OCI-LY3 (cell line): ENCODE measurements at regions not wholly inside any gene's neighbourhood (a gene's known extent, or its start where the extent isn't known, plus 50 kb on each side); places are given as distances from the start of the nearest gene placed in this dataset.

Source experiments
- H2AFZ ChIP-seq: fragments of 200-600, 300-600 bp; shearing (Covaris generic); 2 replicates; pipeline ENCODE4 v1.6.0; 2014; ENCODE audit warnings: antibody characterized with exemption, low read depth, low read length
- H3K27ac ChIP-seq: fragments of 200-600, 300-600 bp; sonication (generic); 2 replicates; pipeline ENCODE4 v1.5.1; 2014; ENCODE audit warnings: mild to moderate bottlenecking, low read length, moderate library complexity, mixed read lengths
- H3K27me3 ChIP-seq: fragments of 200-600, 300-600 bp; sonication (generic); 2 replicates; pipeline ENCODE4 v1.6.1; 2014; ENCODE audit warnings: low read depth, low read length, mixed read lengths
- H3K36me3 ChIP-seq: fragments of 200-600, 300-600 bp; sonication (generic); replicated peaks from 2 replicates; pipeline ENCODE3; 2014; ENCODE audit warnings: low read depth, low read length, mixed read lengths
- H3K4me1 ChIP-seq: fragments of 300-600, 200-600 bp; sonication (generic); 2 replicates; pipeline ENCODE4 v1.6.1; 2014; ENCODE audit warnings: low read length, mixed read lengths
- H3K4me2 ChIP-seq: fragments of 200-600, 300-600 bp; sonication (generic); 2 replicates; pipeline ENCODE4 v1.6.1; 2014; ENCODE audit warnings: low read length, mixed read lengths
- H3K4me3 ChIP-seq: fragments of 300-600, 200-600 bp; sonication (generic); 2 replicates; pipeline ENCODE4 v1.5.1; 2014; ENCODE audit warnings: antibody characterized with exemption, mild to moderate bottlenecking, low read length, moderate library complexity
- H3K79me2 ChIP-seq: fragments of 300-600, 200-600 bp; shearing (Covaris generic); 2 replicates; pipeline ENCODE4 v1.6.1; 2014; ENCODE audit warnings: mild to moderate bottlenecking, low read length, mixed read lengths
- H3K9ac ChIP-seq: fragments of 300-600, 200-600 bp; shearing (Covaris generic); 2 replicates; pipeline ENCODE4 v1.6.0; 2014; ENCODE audit warnings: mild to moderate bottlenecking, low read length, moderate library complexity
- H3K9me3 ChIP-seq: fragments of 200-600, 300-600 bp; shearing (Covaris generic); 2 replicates; pipeline ENCODE4 v1.6.1; 2014; ENCODE audit warnings: low read length, mixed read lengths; ENCODE audit not compliant: insufficient read depth
- H4K20me1 ChIP-seq: fragments of 200-600, 300-600 bp; sonication (generic); 2 replicates; pipeline ENCODE4 v1.6.1; 2016; ENCODE audit warnings: low read length, mixed read lengths; ENCODE audit not compliant: insufficient read depth
- CTCF ChIP-seq: fragments of 200-600, 300-600 bp; sonication (generic); IDR thresholded peaks from 2 replicates; pipeline ENCODE4 v1.5.1; 2014; ENCODE audit warnings: antibody characterized with exemption, low read length, low read depth
- EZH2phosphoT487 ChIP-seq: fragments of 200-600 bp; shearing (Covaris generic); IDR thresholded peaks from 2 replicates; pipeline ENCODE4 v1.6.1; 2018; ENCODE audit warnings: antibody characterized with exemption, mixed run types, low read depth

- Histone ChIP-seq H3K9me3 (no peaks in the 10 kb centered on the region), H3K4me3 (no peak overlapping the region), H3K36me3 (no peaks in the 10 kb centered on the region), H3K27me3 (peaks cover 22% of the 10 kb centered on the region), H4K20me1 (no peaks in the 10 kb centered on the region), H3K27ac (no peak overlapping the region), H3K4me1 (no peaks in the 10 kb centered on the region), H3K9ac (no peak overlapping the region), H2AFZ (no peak overlapping the region), H3K4me2 (no peak overlapping the region), H3K79me2 (no peaks in the 10 kb centered on the region)
- TF ChIP-seq EZH2phosphoT487 (no peak), CTCF (no peak)
Measured at GRCh38 chr9:95373782-95374487, 56.4 kb upstream of the FANCC start.

- no peaks in the 10 kb centered on the region for H3K36me3 ChIP-seq
- H3K27me3 ChIP-seq = peaks cover 20% of the 10 kb centered on the region
- no peak overlapping the region for H3K4me2 ChIP-seq
- no peaks in the 10 kb centered on the region for H3K4me1 ChIP-seq
- no peak overlapping the region for H3K27ac ChIP-seq
- H2AFZ ChIP-seq = no peak overlapping the region
- H3K9ac ChIP-seq = no peak overlapping the region
- H4K20me1 ChIP-seq = no peaks in the 10 kb centered on the region
- no peaks in the 10 kb centered on the region for H3K79me2 ChIP-seq
- no peak overlapping the region for H3K4me3 ChIP-seq
- TF ChIP-seq EZH2phosphoT487 = no peak
- TF ChIP-seq CTCF = no peak
- no peaks in the 10 kb centered on the region for H3K9me3 ChIP-seq
Measured at GRCh38 chr9:95373069-95373681, 55.7 kb upstream of the FANCC start.

DNA sequence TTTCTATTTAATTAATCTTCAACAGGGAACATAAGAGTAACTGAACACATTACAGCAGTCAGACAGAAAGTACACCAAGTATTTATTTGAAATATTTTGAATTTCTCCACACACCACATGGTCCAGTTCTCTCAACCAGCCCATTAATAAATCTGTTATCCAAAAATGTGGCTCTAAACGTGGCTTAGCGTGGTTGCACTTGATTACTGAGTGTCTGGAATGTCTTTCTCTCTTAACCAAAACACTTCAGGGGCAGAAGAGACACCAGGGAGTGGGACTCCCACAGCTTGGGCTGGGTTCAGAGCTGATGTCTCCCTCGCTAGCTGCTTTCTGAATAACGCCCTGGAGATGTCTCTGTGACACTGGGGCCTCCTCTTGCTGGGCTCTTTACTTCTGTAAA, 52.6 kb upstream of the FANCC start:
- H3K79me2 ChIP-seq = no peaks in the 10 kb centered on the region
- H3K27me3 ChIP-seq = peaks cover 13% of the 10 kb centered on the region; the same call in 1 of the 2 replicates
- H3K4me1 ChIP-seq = no peaks in the 10 kb centered on the region
- H2AFZ ChIP-seq = no peak overlapping the region
- H3K4me3 ChIP-seq = no peak overlapping the region
- H3K4me2 ChIP-seq = no peak overlapping the region
- H3K9me3 ChIP-seq = no peaks in the 10 kb centered on the region
- no peaks in the 10 kb centered on the region for H3K36me3 ChIP-seq
- no peak overlapping the region for H3K27ac ChIP-seq
- TF ChIP-seq EZH2phosphoT487 (no peak), CTCF (no peak)
- H3K9ac ChIP-seq = no peak overlapping the region
- no peaks in the 10 kb centered on the region for H4K20me1 ChIP-seq

DNA sequence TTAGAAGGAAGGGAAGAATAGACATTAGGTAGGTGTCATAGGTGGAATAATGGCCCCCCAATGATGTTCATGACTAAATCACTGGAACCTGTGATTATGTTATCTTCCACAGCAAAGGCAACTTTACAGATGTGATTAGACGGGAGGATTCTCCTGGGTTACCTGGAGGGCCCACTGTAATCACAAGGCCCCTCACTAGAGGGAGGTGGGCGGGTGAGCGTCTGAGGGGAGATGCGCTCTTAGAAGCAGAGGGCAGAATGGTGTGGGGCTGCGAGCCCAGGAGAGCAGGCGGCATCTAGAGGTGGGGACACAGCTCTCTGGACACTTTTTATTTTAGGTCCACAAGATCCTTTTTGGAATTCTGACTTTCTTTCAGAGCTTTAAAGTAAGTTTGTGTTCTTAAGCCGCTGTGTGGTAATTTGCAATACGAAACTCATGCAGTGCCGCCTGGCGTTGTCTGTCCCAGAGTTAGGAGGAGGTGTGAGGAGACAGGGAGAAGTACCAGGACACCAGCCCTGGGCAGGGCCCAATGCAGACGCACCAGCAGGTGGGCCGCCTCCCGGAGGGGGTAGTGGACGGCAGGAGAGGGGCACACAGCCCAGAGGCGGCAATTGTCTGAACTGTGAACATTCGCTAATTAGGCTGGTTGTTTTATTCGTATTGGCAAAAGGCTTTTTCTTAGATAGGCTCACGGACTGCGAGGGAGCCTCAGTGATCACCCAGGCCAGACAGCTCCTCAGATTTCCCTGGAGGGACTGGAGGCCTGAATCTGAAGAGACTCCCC, 51.1 kb upstream of the FANCC start:
- peaks cover 16% of the 10 kb centered on the region for H3K27me3 ChIP-seq
- H2AFZ ChIP-seq = no peak overlapping the region
- no peak overlapping the region for H3K27ac ChIP-seq
- no peaks in the 10 kb centered on the region for H3K4me1 ChIP-seq
- no peaks in the 10 kb centered on the region for H3K36me3 ChIP-seq
- H3K79me2 ChIP-seq = no peaks in the 10 kb centered on the region
- H3K9ac ChIP-seq = no peak overlapping the region
- H4K20me1 ChIP-seq = no peaks in the 10 kb centered on the region
- H3K4me2 ChIP-seq = no peak overlapping the region
- no peak overlapping the region for H3K4me3 ChIP-seq
- TF ChIP-seq EZH2phosphoT487 (no peak), CTCF (no peak)
- no peaks in the 10 kb centered on the region for H3K9me3 ChIP-seq
